HG02610 (cell line): ENCODE measurements at regions not wholly inside any gene's neighbourhood (a gene's known extent, or its start where the extent isn't known, plus 50 kb on each side); places are given as distances from the start of the nearest gene placed in this dataset.

ENCODE experiments used
- ATAC-seq: cut with Tn5 transposase; IDR thresholded peaks from one replicate; pipeline ENCODE4 v1.9.1; 2021; ENCODE audit warnings: mild to moderate bottlenecking, moderate library complexity; ENCODE audit not compliant: unreplicated experiment

DNA sequence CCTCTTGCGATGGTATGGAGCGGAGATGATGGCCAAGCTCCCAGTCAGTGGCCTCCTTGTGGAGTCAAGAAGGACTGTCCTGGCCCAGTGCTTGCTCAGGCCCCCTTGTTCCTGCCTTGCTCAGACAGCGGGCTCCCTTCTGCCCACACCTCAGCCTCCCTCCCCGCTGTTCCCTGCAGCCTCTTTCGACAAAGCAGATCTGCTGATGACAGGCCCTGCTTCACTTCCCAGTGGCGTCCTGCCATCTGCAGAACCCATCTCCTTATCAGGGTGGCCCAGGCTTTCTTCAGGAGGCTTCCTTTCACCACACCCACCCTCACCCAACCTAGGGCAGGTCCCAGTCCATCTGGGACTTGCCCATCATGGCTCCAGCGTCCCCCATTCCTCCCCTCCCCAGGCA lies 80.0 kb downstream of the CLDN34 start:
- ATAC-seq = no peak

- no peak for ATAC-seq
Observed at GRCh38 chrX:10047631-10048030, 80.5 kb downstream of the CLDN34 start.

- no peak for ATAC-seq
Observed at GRCh38 chrX:10048076-10048475, 80.9 kb downstream of the CLDN34 start.

DNA sequence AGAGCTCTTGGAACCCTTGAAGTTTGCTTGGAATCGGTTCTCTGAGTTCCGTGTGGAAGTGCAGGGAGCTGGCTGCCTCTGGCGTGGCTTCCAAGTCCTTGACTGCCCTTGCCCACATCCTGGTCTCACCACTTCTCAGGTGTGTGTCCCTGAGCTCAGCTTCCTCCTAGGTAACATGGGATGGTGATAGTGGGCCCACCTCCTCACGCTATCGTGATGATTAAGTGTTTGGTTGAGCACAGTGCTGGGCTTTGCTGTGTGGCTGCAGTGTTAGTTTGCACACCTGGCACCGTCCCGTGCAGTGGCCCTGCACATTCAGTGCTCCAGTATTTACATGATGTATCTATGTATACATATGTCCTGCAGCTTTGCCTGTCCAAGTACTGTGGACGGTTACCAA lies 81.5 kb downstream of the CLDN34 start:
- ATAC-seq = no peak

DNA sequence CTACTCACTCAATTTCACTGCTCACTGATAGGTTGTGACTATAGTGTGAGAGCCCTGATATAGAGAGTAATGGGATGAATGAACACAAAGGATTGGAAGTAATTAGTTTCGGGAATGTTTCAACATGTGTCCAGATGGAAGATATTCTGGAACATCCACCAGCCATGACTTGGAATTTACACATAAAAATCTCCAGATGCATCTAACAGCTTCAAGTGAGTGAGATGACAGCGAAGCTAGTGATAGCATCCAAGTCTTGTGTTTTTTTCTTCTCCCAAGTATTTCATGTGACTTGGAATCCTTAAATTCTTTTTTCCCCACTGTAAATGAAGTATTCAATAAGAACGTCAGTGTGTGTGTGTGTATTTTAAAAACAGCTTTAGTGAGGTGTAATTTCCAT lies 82.1 kb downstream of the CLDN34 start:
- ATAC-seq = no peak

- ATAC-seq = no peak
Observed at GRCh38 chrX:10050481-10050880, 83.3 kb downstream of the CLDN34 start.

- ATAC-seq = no peak
Observed at GRCh38 chrX:10051866-10052480, 84.8 kb downstream of the CLDN34 start.

- no peak for ATAC-seq
Observed at GRCh38 chrX:10052906-10053625, 85.9 kb downstream of the CLDN34 start.

GRCh38 chrX:10054396-10054795 lies 87.2 kb downstream of the CLDN34 start:
- no peak for ATAC-seq

- ATAC-seq = no peak
Observed at GRCh38 chrX:10055430-10055829, 88.3 kb downstream of the CLDN34 start.

- ATAC-seq = peak; percentile 51
Observed at GRCh38 chrX:10062352-10062751, 94.4 kb upstream of the CLCN4 start.

DNA sequence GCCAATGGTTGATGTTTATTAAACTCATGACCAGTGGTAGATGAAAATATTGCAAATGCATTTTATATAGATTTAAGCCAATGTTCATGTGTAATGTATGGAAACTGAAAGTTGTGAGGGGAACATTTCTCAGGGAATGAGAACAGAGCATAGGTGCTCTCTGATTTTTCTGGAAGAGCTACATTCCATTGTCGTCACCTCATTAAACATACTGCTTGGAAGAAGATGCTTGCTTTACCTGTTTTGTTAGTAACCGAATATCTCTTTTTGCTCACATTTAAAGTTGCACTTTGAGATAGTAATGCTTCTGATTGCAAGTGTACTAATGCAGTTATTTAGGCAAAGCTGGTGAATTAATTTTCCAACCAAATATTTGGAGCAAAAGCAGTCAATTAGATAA lies 93.8 kb upstream of the CLCN4 start:
- ATAC-seq = no peak

- ATAC-seq = no peak
Observed at GRCh38 chrX:10064736-10065135, 92.0 kb upstream of the CLCN4 start.

DNA sequence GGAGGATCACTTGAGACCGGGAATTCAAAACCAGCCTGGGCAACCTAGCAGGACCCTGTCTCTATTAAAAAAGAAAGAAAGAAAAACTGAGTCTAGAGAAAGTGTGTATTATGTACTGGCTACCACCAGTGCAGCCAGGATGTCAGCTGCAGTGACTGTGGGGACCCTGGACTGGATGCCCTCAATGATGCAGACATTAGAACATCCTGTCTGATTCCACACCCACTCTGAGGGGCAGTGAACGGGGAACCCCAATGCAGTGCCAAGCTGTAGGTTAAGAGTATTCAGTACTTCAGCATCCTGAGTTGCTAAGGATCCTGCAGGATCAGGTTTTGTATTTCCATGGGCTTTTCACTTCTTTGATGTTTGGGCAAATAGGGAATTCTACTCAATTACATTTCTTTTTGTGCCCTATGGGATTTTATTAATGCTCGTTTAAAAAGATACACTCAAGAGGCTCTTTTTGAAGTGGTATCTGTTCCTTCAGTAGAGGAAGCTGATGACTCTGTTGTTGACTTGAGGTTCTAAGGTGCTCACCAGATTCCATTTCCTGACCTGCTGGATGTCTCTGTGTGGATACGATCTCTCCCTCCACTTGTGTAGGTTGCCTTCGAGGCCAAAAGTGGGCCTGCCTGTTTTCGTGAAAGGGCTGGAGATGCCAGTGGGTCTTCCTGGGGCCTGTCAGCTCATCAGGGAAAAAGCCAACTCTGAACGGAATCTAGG lies 85.9 kb upstream of the CLCN4 start:
- no peak for ATAC-seq

GRCh38 chrX:10071451-10072144 lies 85.2 kb upstream of the CLCN4 start:
- ATAC-seq = no peak

DNA sequence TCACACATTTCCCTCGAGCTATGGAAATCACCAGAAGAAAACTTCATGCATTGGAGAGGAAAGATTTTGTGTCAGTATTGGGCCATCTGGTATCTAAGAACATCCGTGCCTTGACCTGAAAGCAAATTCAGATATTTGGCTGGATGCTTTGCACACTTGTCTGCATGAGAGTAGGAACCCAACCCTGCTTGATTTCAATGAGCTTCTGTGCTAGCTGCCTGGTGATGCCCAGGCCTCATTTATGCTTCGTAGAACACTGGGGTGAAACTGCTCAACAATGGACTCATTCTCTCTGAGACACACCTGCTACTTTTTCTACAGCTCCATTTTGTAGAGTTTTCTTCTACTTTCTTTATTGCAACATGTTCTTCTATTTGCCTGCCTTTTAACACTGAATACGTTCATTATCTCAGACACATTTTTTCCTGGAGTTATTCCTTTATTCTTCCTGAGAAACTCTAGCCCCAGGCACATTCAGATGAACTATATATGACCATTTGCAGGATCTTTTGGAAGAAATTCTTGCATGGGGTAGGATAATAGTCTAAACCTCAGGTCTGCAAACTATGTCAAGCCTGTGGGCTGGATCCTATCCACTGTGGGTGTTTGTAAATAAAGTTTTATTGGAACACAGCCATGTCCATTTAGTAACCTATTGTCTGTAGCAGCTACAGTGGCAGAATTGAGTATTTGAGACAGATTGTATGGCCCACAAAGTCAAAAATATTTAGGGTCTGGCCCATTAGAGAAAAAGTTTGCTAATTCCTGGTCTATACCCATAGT lies 83.8 kb upstream of the CLCN4 start:
- ATAC-seq = no peak

DNA sequence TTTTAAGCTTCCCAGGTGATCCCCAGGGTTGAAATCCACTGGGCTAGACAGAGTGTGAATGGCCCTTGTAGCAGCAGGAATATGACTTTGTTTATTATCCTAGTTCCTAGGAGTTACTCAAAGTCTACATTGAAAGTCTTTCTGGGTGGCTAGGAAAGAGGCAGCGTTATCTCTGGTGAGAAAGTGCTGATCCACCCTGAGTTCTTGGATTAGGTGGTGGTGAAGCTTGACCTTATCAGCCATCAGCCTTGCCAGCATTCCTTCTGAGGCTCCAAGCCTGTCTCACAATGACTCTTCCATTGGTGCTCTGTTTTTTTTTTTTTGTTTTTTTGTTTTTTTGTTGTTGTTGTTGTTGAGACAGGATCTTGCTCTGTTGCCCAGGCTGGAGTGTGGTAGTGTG lies 83.1 kb upstream of the CLCN4 start:
- ATAC-seq = no peak

DNA sequence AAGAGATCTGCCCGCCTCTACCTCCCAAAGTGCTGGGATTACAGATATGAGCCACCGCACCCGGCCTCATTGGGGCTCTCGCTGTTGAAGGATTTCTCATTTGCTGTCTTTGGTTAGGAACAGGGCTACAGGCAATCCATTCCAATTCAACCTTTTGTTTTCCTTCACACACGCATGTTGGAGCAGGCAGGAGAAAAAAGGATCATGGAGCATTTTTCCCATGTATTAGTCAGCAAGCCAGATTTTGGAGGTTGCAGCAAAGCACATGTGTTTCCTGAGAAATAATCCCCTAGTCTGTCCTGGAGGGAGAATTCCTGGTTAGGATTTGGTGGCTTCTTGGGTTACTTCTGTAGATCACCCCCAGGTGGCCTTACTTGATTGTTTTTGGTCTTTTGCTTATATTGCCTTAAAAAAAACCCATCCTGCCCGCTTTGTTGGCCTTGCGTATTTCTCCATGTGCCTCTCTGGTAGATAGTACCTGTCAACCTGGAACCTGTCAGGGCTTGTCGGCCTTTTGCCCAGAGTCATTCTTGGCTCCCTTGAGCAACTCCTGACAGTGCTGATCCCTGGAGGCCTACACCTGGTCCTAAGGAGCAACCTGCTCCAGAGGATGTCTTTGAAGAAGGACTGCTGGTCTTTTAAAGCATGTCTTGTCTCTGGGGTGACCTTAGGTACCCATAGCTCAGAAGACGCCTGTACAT lies 82.4 kb upstream of the CLCN4 start:
- ATAC-seq = no peak

- ATAC-seq = no peak
Observed at GRCh38 chrX:10076765-10077164, 80.0 kb upstream of the CLCN4 start.
